Upper lobe of right lung (tissue), 1 donor: ENCODE measurements at regions not wholly inside any gene's neighbourhood (a gene's known extent, or its start where the extent isn't known, plus 50 kb on each side); places are given as distances from the start of the nearest gene placed in this dataset.

Experiments
- ATAC-seq: fragments of 200-7000 bp; cut with Tn5 transposase; one replicate; pipeline ENCODE4 v1.9.1; 2020; ENCODE audit warnings: mild to moderate bottlenecking, moderate library complexity
- DNase-seq: peaks from one replicate; pipeline ENCODE4 v3.0.0-alpha.2; 2020
- H3K27ac ChIP-seq: fragments of 200-600 bp; one replicate; pipeline ENCODE4 v1.8.0; 2022
- H3K27me3 ChIP-seq: fragments of 200-600 bp; one replicate; pipeline ENCODE4 v1.8.0; 2022; ENCODE audit warnings: mild to moderate bottlenecking
- H3K36me3 ChIP-seq: fragments of 200-600 bp; one replicate; pipeline ENCODE4 v1.8.0; 2022
- H3K4me1 ChIP-seq: fragments of 200-600 bp; one replicate; pipeline ENCODE4 v1.8.0; 2022
- H3K4me3 ChIP-seq: fragments of 200-600 bp; one replicate; pipeline ENCODE4 v1.8.0; 2022; ENCODE audit warnings: mild to moderate bottlenecking
- H3K9me3 ChIP-seq: fragments of 200-600 bp; one replicate; pipeline ENCODE4 v1.8.0; 2022
- intact Hi-C: fragments of 100-400 bp; cut with DNase I; formaldehyde crosslinking; loops from one replicate; pipeline ENCODE4 v1.11.0; 2022
- TF ChIP-seq, protein P1 (sequence below): fragments of 200-600 bp; IDR thresholded peaks from one replicate; pipeline ENCODE4 v1.8.0; 2022; ENCODE audit warnings: antibody characterized with exemption
- donor health status: DM: no; HTN: yes; CAD: no; lungs with severe emphysema.

- DNase-seq (no peak), ATAC-seq (no peak)
- H3K4me1 ChIP-seq, result no peaks in the 10 kb centered on the region
- TF ChIP-seq, protein P1, sequence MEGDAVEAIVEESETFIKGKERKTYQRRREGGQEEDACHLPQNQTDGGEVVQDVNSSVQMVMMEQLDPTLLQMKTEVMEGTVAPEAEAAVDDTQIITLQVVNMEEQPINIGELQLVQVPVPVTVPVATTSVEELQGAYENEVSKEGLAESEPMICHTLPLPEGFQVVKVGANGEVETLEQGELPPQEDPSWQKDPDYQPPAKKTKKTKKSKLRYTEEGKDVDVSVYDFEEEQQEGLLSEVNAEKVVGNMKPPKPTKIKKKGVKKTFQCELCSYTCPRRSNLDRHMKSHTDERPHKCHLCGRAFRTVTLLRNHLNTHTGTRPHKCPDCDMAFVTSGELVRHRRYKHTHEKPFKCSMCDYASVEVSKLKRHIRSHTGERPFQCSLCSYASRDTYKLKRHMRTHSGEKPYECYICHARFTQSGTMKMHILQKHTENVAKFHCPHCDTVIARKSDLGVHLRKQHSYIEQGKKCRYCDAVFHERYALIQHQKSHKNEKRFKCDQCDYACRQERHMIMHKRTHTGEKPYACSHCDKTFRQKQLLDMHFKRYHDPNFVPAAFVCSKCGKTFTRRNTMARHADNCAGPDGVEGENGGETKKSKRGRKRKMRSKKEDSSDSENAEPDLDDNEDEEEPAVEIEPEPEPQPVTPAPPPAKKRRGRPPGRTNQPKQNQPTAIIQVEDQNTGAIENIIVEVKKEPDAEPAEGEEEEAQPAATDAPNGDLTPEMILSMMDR, result peak; percentile 39
- no peaks in the 10 kb centered on the region for H3K27me3 ChIP-seq
- H3K27ac ChIP-seq, result no peak overlapping the region
- intact Hi-C loops, result no loop called here
- H3K36me3 ChIP-seq, result no peaks in the 10 kb centered on the region
- H3K9me3 ChIP-seq, result no peaks in the 10 kb centered on the region
- no peak overlapping the region for H3K4me3 ChIP-seq
Observed at GRCh38 chr18:51278045-51278649, 80.7 kb upstream of the MEX3C start.

GRCh38 chr18:51279367-51279984 is 82.0 kb upstream of the MEX3C start:
- Histone ChIP-seq H3K9me3 (no peaks in the 10 kb centered on the region), H3K4me3 (no peak overlapping the region), H3K36me3 (no peaks in the 10 kb centered on the region), H3K4me1 (no peaks in the 10 kb centered on the region), H3K27ac (no peak overlapping the region), H3K27me3 (no peaks in the 10 kb centered on the region)
- ATAC-seq (no peak), DNase-seq (no peak)
- TF ChIP-seq, protein P1, result no peak
- intact Hi-C loops, result no loop called here

DNA sequence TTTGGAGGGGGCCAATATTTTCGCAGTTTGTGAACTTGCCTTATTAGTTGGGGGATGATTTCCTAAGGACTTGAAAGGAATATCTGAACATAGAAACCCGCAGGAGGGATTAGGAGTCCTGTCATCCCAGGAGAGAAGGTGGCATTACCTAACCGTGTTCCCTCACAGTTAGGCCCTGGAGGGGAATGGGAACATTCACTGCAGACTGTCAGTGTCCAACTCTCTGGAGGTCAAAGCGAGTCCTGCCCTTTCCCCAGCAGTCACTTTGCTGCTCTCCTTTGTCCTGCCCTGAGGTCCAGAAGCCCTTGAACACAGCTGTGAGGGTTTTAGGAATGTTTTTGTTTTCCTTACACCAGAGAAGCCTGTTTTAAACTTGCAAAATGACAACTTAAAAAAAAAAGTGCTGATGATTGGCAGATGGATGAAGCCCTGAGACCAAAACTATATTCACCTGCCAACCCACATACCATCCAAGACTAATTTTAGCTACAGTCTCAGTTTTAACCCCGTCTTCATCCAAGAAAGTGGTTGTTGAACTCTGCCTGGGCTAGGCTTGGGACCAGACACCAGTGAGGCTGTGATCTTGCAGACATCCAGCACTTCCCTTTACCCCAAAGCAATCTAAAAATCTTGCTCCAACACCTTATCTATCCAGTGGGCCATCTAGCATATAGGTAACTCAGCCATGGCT is 90.5 kb upstream of the MEX3C start:
- intact Hi-C loops, result no loop called here
- no peak for DNase-seq
- H3K36me3 ChIP-seq, result no peaks in the 10 kb centered on the region
- TF ChIP-seq, protein P1, result no peak
- no peak for ATAC-seq
- no peaks in the 10 kb centered on the region for H3K9me3 ChIP-seq
- H3K27ac ChIP-seq, result no peak overlapping the region
- H3K27me3 ChIP-seq, result no peaks in the 10 kb centered on the region
- no peaks in the 10 kb centered on the region for H3K4me1 ChIP-seq
- no peak overlapping the region for H3K4me3 ChIP-seq

DNA sequence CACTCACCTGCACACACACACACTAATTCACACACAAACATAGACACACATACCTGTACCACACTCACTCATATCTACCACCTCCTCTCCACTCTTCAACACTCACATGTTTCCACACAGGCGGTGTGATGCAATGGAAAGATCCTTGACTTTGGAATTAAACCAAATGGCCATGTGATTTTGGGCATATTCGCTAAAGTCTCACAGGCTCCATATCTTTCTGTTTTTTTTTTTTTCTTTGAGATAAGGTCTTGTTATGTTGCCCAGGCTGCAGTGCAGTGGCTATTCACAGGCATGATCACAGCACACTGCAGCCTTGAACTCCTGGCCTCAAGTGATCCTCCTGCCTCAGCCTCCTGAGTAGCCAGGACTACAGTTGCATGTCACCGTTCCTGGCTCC is 91.1 kb upstream of the MEX3C start:
- no peak overlapping the region for H3K27ac ChIP-seq
- intact Hi-C loops, result no loop called here
- no peaks in the 10 kb centered on the region for H3K9me3 ChIP-seq
- no peak overlapping the region for H3K4me3 ChIP-seq
- H3K27me3 ChIP-seq, result no peaks in the 10 kb centered on the region
- ATAC-seq (no peak), DNase-seq (no peak)
- TF ChIP-seq, protein P1, result no peak
- H3K4me1 ChIP-seq, result no peaks in the 10 kb centered on the region
- H3K36me3 ChIP-seq, result no peaks in the 10 kb centered on the region

GRCh38 chr18:51290860-51291259 is 93.4 kb upstream of the MEX3C start:
- no peaks in the 10 kb centered on the region for H3K9me3 ChIP-seq
- H3K36me3 ChIP-seq, result no peaks in the 10 kb centered on the region
- H3K27ac ChIP-seq, result no peak overlapping the region
- no peak for ATAC-seq
- H3K27me3 ChIP-seq, result no peaks in the 10 kb centered on the region
- no peak for DNase-seq
- no peaks in the 10 kb centered on the region for H3K4me1 ChIP-seq
- TF ChIP-seq, protein P1, result no peak
- H3K4me3 ChIP-seq, result no peak overlapping the region
- intact Hi-C loops, result no loop called here
